ENCODE measurements at regions not wholly inside any gene's neighbourhood (a gene's known extent, or its start where the extent isn't known, plus 50 kb on each side); places are given as distances from the start of the nearest gene placed in this dataset.

- TF ChIP-seq CTCF (IDR thresholded peaks at IDR 0.05), result no peak
- TF ChIP-seq EZH2 (IDR thresholded peaks at IDR 0.05; ENCODE audit: borderline replicate concordance, insufficient read depth, low read depth, low read length, poor library complexity, severe bottlenecking), result no peak
Measured at GRCh38 chr5:92852219-92852618, 728.8 kb downstream of the NR2F1-AS1 start.

Measured in B cell (primary cell).